HG02610 (cell line): ENCODE measurements at regions not wholly inside any gene's neighbourhood (a gene's known extent, or its start where the extent isn't known, plus 50 kb on each side); places are given as distances from the start of the nearest gene placed in this dataset.
"Not testable (repeated sequence)": the region's sequence is repeated elsewhere in the genome, so short reads cannot be mapped to it uniquely, and the experiment has no call there.

Experiments used
- ATAC-seq: cut with Tn5 transposase; IDR thresholded peaks from one replicate; pipeline ENCODE4 v1.9.1; 2021; ENCODE audit warnings: mild to moderate bottlenecking, moderate library complexity; ENCODE audit not compliant: unreplicated experiment

DNA sequence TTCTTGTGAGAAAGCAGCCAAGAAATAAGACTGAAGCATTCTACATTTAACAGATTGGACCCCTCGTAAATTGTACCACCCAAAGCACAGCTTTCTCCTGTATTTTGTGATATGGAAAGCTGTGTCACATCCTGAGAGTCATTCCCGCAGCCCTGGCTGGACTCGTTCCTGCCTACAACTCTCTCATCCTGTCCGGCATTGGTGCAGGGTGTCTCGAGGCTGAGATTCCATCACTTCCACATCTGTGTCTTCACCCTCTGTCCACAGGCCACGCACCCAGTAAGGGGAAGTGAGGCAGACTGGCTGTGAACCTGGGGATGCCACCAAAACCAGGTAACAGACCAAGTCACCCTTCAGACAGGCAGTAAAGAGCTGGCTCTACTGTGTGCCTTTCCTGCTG lies 146.2 kb upstream of the KLF6 start:
- no peak for ATAC-seq

DNA sequence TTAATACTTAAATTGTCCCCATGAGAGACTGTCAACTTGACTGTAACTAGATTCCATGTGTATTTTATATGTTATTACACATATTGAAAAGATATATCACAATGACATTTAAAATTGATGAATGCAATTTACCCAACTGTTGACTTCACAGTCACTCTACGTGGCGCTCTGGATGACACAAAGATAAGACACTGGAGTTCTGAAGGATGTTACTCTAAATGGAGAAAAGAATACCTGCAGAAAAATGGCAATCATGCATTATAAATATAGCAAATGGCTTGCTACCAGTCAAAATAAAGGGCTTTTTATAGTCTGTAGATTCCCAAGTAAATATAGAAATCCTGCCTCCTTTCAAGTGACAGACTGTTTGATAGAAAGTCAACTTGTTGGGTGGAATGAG lies 143.6 kb upstream of the KLF6 start:
- no peak for ATAC-seq

DNA sequence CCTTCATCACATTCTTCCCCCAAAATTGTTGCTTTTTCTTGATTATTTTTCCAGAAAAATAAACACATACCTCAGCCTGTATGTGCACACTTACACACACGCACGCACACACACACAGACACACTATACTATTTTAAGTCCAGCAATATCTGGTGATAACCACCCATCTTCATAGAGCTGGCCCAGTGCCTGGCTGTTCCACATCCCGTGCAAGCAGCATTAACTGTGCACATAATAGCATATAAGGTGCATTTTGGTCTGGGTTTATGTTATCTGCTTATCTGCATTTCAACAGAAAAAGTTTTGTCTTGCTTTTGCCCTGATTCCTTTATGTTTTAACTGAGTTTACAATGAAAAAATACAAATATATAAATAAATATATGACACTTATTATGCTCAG lies 143.1 kb upstream of the KLF6 start:
- ATAC-seq, result no peak

DNA sequence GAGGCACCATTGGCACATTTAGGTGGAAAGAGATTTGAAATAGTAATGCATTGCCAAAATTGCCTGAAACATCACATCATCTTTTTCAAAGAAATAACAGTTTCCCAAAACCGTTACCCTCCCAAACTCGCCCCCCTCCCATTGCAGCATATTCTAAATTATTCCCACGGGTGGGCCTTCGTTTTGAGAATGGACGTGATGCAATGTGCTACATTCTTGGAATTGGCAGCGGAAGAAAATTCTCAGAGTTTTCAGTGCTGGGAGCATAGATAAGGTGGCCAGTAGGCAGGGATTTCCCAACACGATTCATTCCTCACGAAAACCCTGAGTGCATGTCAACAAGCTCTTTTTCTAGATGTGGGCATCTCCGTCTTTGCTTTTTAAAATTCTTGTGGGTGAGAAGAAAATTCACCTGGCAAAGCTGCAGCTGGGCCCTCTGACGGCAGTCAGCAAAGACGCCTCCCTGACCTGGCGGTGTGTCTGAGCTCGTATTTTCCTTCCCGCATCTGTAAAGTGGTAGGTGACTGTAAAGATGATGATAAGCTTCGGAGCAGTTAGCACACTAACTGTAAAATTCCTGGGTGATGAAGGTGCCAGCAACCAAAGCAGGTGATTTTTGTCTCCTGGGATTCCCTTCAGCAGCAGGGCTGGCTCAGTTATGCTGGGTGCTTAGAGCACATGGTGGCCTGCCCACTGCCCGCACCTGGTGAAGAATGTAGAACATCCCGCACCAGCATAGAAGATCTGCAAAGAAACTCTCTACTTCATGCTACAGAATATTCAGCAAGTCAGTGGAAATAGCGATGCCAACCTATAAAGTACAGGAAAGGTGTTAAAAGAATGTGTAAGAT lies 141.9 kb upstream of the KLF6 start:
- ATAC-seq, result no peak

DNA sequence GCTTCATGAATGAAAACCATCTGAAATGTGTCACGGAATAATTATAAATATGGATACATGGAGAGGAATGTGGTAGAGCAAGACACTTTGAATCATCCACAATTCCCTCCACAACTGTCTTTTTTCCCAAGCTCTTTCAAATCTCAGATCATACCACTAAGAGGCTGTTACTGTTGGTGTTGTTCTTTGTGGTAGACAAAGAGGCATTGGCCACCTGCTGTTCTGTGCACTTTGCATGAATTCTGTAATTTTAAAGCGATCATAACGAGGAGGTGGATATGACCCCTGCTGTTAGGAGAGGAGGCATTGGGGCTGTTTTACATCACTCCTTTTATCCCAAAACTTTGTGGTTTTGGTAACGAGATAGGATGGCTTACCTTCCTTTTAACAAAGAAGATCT lies 141.2 kb upstream of the KLF6 start:
- ATAC-seq, result no peak

DNA sequence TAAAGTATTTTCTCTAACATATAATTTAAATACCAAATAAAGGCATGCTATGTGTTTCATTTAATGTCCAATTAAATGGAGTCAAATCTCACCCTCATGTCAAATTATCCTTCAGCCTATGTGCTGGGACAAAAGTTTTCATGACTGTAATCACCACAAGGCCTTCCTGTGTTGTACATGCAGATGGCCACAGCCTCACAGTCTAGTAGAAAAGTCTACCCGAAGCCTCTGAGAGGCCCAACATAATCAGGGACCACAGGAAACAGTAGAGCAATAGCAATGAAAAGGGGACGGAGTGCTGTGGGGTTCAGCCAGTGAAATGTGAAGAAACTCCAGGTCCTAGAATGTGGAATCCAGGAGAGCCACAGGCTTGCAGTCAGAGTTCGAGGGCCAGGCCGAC lies 140.2 kb upstream of the KLF6 start:
- ATAC-seq, result no peak

DNA sequence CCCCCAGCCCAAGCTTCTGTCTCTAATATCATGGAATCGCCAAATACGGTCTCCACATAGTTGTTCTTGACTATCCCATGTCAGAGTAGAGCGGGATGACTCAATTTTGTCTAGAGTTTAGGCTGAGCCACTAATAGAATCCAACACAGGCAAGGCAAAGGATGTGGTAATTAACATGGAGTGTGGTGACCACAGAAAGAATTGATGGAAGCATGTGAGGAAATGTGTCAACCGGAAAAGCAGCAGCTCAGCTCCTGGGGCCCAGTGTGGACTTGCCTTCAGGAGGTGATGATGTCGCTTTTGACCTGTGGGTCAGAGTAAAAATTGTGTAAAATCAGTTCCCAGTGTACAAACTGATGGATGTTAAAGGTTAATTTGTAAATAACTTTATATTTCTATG lies 139.3 kb upstream of the KLF6 start:
- no peak for ATAC-seq

DNA sequence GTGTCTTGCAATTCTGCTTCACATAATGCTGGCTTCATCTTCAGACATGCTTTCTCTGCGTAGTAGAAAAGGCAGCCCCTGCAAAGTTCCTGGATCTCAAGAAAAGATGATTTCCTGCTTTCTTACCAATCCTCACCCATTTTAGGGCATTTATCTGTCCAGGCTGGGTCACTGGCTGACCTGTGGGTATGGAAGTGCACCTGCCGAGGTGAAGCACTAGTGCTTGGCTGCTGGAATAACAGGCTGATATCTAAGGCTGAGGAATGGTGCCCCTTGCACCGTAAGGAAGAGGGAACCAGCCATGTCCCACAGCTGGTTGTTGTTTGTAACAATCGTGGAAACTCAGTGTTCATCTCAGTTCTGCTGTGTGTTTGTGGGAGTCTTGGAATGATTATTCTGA lies 138.0 kb upstream of the KLF6 start:
- no peak for ATAC-seq

DNA sequence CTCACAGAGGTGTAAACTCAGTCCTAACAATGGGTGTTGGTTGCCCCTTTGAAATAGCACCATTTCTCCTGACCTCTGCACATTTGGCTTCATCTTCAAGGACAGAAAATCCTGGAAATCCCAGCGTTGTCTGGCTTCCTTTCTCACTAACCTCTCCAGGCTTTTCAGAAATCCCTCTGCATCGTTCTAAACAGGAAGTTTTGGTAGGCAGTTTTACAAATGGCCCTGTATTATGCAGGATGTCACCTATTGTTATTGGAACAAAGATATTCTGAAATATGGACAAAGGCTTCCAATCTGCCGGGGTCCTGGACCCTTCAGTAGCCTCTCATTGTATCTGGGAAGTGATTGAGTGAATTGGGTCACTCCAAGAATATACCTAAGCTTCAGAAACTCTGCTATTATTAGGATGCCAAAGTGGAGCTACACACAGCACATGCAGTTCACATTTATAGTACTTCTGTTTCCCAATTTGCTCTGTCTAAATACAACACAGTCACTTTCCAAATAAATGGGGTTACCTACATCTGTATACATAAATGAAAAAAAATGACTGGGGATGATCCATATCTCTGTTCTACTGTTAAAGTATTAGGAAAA lies 134.8 kb upstream of the KLF6 start:
- no peak for ATAC-seq

DNA sequence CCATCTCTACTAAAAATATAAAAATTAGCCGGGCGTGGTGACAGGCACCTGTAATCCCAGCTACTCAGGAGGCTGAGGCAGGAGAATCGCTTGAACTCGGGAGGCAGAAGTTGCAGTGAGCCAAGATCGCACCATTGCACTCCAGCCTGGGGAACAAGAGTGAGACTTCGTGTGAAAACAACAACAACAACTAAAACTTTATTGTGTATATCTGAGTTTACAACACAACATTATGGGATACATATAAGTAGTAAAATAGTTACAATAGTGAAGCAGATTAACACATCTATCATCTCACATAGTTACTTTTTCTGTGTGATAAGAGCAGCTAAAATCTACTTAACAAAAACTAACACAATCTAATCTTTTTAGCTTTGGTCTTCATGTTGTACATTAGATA lies 132.4 kb upstream of the KLF6 start:
- ATAC-seq, result not testable (repeated sequence)

DNA sequence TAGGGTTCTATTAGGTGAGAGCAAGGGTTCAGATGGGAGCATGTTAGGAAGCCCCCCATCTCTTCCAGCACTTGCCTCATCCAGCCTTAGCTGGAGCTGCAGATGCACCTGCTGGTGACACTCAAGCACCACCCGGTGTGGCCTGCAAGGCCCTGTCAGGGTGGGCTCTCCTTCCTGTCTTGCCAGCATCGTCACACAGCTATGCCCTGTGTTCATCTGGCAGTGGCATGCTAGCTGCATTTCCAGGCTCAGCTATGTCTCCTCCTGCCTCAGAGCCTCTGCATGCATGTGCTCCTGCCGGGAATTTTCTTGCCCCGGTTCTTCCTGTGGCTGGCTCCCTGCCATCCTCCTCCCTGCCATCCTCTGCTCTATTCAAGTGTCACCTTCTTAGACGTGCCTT lies 129.7 kb upstream of the KLF6 start:
- ATAC-seq, result no peak

DNA sequence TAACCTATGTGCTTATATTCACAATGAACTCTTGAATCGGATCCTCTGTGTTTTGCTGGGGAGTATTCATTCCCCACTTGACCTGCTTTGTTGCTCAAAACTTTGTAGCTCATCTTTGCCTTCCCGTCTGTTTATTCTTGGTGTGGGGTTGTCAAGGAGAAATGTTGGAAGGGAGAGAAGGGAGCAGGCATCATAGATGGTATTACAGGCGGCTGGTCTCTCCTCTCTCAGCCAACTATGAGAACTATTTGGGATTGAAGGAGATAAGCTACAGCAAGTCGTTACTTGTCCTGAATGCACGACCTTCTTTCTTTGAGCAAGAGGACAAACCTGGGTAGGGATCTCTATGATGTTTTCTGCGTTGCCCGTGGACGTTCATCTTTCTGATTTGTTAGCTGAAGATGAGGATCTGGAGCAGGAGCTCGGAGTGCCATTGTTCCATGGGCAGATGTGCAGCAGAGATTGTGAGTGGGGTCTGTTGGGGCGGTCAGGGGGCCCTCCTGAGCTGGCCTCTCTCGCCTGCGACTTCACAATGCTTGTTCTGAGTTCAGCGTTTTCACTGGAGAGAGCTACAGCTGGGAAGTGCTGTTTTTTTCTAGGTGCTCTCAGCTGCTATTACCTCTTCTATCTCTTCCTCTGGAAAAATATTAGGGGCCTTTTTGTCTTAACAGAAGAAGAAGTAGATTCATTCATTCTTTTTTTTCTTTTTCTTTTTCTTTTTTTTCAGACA lies 126.9 kb upstream of the KLF6 start:
- no peak for ATAC-seq

DNA sequence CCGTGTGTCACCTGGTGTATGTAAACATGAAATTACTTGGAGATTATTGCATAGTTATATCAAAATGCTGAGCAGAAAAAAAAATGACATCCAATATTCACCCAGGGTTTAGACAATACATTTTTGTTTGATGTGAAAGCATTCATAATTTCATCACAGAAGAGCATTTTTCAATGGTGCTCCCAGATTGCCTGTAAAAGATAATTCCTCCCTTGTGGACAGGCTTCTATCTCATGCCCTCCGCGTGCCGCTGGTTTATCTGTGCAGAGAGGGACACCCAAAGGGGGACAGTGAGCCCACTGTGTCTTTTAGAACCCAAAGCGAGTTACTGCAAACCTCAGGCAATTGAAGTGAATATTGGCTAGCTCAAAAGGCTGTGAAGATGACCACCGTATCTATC lies 126.2 kb upstream of the KLF6 start:
- no peak for ATAC-seq

DNA sequence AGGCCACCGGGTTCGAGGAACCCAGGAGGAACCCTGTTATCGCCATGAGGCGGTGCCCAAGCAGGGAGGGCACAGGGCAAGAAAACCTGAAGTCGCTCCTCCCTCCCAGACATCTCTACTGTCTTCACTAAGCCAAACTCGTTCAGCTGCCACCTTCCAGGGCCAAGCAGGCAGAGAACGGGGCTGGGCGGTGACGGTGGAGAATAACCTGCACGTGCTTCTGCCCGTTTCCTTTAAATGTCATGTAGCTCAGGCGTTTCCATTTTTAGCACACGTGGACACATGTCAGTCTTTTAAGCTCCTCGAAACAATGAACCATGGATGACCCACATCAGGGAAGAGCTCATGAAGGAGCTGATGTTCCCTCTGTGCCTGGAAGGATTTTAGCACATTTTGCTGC lies 124.3 kb upstream of the KLF6 start:
- ATAC-seq, result no peak

DNA sequence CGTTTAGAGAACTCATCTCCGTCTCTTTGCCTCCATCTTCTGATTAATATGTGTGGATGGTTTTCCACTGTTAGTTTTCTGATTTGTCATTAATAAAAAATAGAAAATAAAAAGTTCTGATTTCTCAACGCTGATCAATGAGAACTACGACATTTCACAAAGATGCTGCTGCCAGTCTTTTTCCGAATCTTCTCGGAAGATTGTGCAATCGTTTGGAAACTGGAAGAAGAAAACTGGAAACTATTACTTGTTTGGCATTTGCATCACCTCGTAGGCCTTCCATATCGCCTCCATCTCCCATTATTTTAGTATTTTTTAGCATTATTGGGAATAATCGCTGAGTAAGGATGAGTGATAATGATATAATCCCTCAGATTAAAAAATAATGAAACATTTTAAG lies 123.2 kb upstream of the KLF6 start:
- ATAC-seq, result no peak

DNA sequence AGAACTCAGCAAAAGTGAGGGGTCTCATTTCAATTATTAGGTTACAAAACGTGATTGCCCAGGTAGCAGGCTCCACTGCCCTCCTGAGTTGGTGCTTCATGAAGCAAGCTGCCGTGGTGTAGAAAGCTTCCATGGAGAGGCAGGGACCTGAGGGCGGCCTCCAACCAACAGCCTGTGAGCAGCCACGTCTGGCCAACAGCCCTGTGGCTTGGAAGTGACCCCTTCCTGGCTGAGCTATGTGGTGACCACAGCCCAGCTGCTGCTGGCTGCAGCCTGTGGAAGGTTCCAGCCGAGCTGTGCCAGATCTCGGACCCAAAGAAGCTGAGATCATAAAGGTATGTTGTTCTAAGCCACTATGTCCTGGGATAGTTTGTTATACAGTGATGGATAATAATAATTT lies 122.5 kb upstream of the KLF6 start:
- ATAC-seq, result no peak

DNA sequence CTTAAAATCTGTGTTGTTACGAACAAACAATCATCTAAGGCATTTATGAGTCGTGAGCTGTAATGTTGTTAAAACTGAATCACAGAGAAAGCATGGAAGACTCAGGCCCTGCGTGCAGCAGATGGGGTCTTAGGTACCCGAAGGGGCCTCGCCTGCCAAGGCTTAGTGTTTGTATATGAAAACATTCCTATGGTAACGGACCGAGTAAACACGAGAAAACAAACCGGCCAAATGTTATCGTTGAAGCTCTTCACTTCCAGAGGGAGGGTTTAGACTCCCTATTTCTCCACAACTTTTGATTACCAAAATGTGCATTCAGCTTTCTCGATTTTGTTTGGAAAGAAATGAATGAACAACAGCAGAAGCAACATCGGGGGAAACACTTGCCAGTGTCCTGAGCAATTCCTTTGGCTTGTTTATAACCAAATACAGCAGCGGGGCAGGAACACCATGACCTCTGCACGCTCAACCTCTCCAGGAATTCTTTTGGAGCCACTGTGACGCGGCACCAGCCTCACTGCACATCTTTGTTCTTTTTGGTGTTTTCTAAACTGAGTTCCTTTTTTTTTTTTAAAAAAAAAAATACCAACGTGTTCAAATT lies 121.6 kb upstream of the KLF6 start:
- no peak for ATAC-seq

DNA sequence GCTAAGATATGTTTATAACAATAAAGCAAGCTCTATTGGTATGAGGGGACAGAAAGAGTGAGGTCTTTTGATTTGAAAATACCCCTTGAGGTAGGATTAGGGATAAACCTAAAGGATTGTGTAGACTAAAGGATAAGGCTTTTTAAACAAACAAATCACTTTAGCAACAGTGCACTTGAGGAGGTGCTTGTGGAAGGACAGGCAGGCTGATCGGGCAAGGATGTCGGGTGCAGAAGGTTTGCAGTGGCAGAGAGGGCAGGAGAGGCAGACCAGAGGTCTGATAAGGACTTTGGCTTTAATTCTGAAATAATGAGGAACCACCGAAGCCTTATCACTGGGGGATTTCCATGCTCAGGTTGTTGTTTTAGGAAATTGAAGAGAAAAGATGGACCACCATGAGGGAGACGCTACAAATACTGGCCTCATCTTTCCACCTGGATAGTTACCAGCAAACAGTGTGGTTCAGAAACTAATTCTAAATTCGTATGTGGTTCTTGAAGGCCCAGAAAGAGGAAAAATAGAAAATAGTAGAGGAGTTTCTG lies 119.5 kb upstream of the KLF6 start:
- ATAC-seq, result no peak

DNA sequence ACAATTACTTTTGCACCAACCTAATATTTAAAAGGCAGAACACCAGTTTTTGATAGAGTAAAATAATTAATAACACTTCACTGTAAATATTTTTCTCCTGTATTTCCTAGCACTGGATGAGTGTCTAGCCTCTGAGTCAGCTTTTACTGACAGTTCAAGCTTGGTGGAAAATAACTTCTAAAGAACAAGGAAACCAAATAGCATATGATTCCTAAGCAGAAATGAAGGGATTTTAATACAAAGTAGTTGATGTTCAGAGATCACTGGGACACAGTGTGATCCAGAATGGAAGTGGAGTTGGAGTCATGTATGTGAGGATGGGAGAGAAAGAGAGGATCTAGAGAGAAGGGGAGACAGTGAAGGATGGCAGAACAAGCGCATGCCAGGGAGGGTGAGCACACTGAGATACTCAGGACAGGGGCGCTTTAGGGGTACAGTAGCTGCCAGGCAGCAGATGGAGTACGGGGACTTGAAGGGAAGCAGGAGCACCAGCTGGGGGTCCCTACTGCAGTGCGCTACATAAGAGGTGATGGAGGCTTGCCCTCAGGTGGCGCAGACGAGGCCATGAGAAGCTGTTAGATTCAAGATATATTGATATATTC lies 117.9 kb upstream of the KLF6 start:
- no peak for ATAC-seq

DNA sequence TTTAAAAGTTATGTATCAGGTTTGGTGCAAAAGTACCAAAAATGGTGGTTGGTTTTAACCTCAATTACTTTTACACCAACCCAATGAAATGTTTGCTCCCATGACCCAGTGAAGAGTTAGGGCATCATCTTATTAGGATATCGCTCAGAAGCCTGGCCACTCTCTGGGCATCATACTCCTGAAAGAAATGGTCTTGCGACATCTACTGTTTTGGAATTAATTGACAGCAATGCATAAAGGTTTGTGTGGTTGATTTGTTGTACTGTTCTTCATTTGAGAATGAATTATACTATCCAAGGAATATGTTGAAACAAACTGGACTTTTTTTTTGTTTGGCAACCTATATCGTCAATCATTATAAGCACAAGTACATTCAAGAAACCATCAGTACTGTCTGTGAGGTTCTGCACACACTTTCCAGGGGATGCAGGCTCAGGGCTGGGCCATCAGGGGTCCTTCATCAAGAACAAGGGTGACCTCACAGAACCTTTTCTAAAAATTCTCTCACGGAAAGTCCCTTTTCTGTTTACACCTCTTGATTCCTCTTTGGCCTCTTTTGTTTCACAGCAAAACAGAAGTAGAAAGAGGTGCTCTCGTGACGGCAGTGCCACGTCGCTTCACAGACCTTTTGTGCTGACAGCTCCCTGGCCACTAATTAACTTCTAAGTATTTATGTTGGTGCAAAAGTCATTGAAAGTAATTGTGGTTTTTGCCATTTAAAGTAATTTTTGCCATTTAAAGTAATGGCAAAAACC lies 117.2 kb upstream of the KLF6 start:
- peak; percentile 86 for ATAC-seq
